WERI-Rb-1 (cell line): ENCODE measurements at regions not wholly inside any gene's neighbourhood (a gene's known extent, or its start where the extent isn't known, plus 50 kb on each side); places are given as distances from the start of the nearest gene placed in this dataset.

Experiments used
- DNase-seq: peaks from one replicate; pipeline ENCODE4 v3.0.0-alpha.2; 2020
- H3K27ac ChIP-seq: fragments of 250-450 bp; sonication (Bioruptor Pico); 2 replicates; pipeline ENCODE4 v1.5.1; 2020; ENCODE audit warnings: mild to moderate bottlenecking, moderate library complexity
- H3K27me3 ChIP-seq: fragments of 250-450 bp; sonication (Bioruptor Pico); 2 replicates; pipeline ENCODE4 v1.5.1; 2021; ENCODE audit warnings: mild to moderate bottlenecking, low read depth, moderate library complexity; ENCODE audit not compliant: insufficient read depth, severe bottlenecking
- H3K36me3 ChIP-seq: fragments of 250-450 bp; sonication (Bioruptor Pico); 2 replicates; pipeline ENCODE4 v1.5.1; 2020; ENCODE audit warnings: mild to moderate bottlenecking, moderate library complexity
- H3K4me3 ChIP-seq: 2 replicates; pipeline ENCODE4 v1.5.1; 2011; ENCODE audit warnings: low read depth, mild to moderate bottlenecking, control low read depth, low read length
- H3K9me3 ChIP-seq: fragments of 250-450 bp; sonication (Bioruptor Pico); 2 replicates; pipeline ENCODE4 v1.5.1; 2021; ENCODE audit warnings: mild to moderate bottlenecking, moderate library complexity; ENCODE audit not compliant: severe bottlenecking
- CTCF ChIP-seq: IDR thresholded peaks from 2 replicates; pipeline ENCODE4 v1.5.1; 2011; ENCODE audit warnings: low read depth, mild to moderate bottlenecking, control low read depth, inconsistent platforms, low read length

GRCh38 chr10:33635967-33636515 lies 301.6 kb upstream of the NRP1 start:
- Histone ChIP-seq H3K27ac (no peak overlapping the region), H3K9me3 (no peaks in the 10 kb centered on the region), H3K4me3 (no peak overlapping the region), H3K27me3 (no peaks in the 10 kb centered on the region), H3K36me3 (no peaks in the 10 kb centered on the region)
- DNase-seq: no peak
- no peak for TF ChIP-seq CTCF

- H3K4me3 ChIP-seq: no peak overlapping the region
- H3K27ac ChIP-seq: no peak overlapping the region
- H3K36me3 ChIP-seq: no peaks in the 10 kb centered on the region
- TF ChIP-seq CTCF: no peak
- no peaks in the 10 kb centered on the region for H3K27me3 ChIP-seq
- H3K9me3 ChIP-seq: no peaks in the 10 kb centered on the region
- no peak for DNase-seq
These were observed 298.0 kb upstream of the NRP1 start for GRCh38 chr10:33632432-33632831.

- TF ChIP-seq CTCF: no peak
- no peaks in the 10 kb centered on the region for H3K27me3 ChIP-seq
- no peaks in the 10 kb centered on the region for H3K9me3 ChIP-seq
- H3K4me3 ChIP-seq: no peak overlapping the region
- H3K36me3 ChIP-seq: no peaks in the 10 kb centered on the region
- H3K27ac ChIP-seq: no peak overlapping the region
- DNase-seq: no peak
These were observed 297.5 kb upstream of the NRP1 start for GRCh38 chr10:33631991-33632390.

GRCh38 chr10:33630761-33631160 lies 296.3 kb upstream of the NRP1 start:
- no peak for TF ChIP-seq CTCF
- no peak for DNase-seq
- H3K27me3 ChIP-seq: no peaks in the 10 kb centered on the region
- H3K4me3 ChIP-seq: no peak overlapping the region
- H3K36me3 ChIP-seq: no peaks in the 10 kb centered on the region
- H3K9me3 ChIP-seq: no peaks in the 10 kb centered on the region
- H3K27ac ChIP-seq: no peak overlapping the region

GRCh38 chr10:33627611-33628010 lies 293.1 kb upstream of the NRP1 start:
- no peaks in the 10 kb centered on the region for H3K36me3 ChIP-seq
- H3K4me3 ChIP-seq: no peak overlapping the region
- no peaks in the 10 kb centered on the region for H3K9me3 ChIP-seq
- no peaks in the 10 kb centered on the region for H3K27me3 ChIP-seq
- TF ChIP-seq CTCF: no peak
- DNase-seq: no peak
- no peak overlapping the region for H3K27ac ChIP-seq

- TF ChIP-seq CTCF: no peak
- Histone ChIP-seq H3K9me3 (no peaks in the 10 kb centered on the region), H3K27ac (no peak overlapping the region), H3K36me3 (no peaks in the 10 kb centered on the region), H3K27me3 (no peaks in the 10 kb centered on the region), H3K4me3 (no peak overlapping the region)
- no peak for DNase-seq
These were observed 292.5 kb upstream of the NRP1 start for GRCh38 chr10:33626798-33627466.
